PC-9 (cell line): ENCODE measurements at regions not wholly inside any gene's neighbourhood (a gene's known extent, or its start where the extent isn't known, plus 50 kb on each side); places are given as distances from the start of the nearest gene placed in this dataset.

Source experiments
- EZH2 ChIP-seq: fragments of 200-600 bp; sonication (generic); IDR thresholded peaks from 2 replicates; pipeline ENCODE4 v1.8.0; 2017; ENCODE audit warnings: antibody characterized with exemption, low read depth
- TF ChIP-seq, protein P1 (sequence below): fragments of 200-600 bp; sonication (generic); conservative IDR thresholded peaks from 2 replicates; pipeline ENCODE4 v1.6.1; 2017; ENCODE audit warnings: mixed run types, antibody characterized with exemption, mild to moderate bottlenecking, moderate library complexity

DNA sequence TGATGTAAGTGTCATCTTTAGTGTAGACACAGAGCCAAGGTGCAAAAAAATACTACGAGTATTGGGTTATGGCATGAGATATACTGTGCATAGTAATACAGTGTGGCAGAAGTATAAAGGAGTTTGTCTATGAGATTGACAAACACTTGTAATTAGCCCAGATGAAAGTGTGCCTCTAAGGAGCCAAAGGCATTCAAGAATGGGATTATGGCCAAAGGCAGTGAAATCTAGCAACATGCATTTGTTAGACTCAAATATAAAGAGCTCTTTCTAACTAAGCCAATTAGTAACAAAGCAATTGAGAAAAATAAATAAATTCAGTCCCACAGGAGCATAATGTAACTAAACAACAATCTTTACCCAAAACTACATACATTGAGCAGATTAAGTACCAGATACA, 1761.8 kb downstream of the SUCLG1 start:
- no peak for TF ChIP-seq EZH2
- TF ChIP-seq, protein P1, sequence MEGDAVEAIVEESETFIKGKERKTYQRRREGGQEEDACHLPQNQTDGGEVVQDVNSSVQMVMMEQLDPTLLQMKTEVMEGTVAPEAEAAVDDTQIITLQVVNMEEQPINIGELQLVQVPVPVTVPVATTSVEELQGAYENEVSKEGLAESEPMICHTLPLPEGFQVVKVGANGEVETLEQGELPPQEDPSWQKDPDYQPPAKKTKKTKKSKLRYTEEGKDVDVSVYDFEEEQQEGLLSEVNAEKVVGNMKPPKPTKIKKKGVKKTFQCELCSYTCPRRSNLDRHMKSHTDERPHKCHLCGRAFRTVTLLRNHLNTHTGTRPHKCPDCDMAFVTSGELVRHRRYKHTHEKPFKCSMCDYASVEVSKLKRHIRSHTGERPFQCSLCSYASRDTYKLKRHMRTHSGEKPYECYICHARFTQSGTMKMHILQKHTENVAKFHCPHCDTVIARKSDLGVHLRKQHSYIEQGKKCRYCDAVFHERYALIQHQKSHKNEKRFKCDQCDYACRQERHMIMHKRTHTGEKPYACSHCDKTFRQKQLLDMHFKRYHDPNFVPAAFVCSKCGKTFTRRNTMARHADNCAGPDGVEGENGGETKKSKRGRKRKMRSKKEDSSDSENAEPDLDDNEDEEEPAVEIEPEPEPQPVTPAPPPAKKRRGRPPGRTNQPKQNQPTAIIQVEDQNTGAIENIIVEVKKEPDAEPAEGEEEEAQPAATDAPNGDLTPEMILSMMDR, result no peak
